ENCODE measurements at regions not wholly inside any gene's neighbourhood (a gene's known extent, or its start where the extent isn't known, plus 50 kb on each side); places are given as distances from the start of the nearest gene placed in this dataset.

- ChIA-PET POLR2A (no interaction called here), CTCF (no interaction called here)
- no peaks in the 10 kb centered on the region for H3K27me3 Mint-ChIP-seq
- ATAC-seq (ENCODE audit: low read depth) (no peak), DNase-seq (no peak)
- peaks cover 3% of the 10 kb centered on the region for H3K36me3 Mint-ChIP-seq (ENCODE audit: low read depth)
- H3K27ac Mint-ChIP-seq = no peak overlapping the region
- H3K9me3 Mint-ChIP-seq = no peaks in the 10 kb centered on the region
- intact Hi-C loops (cut with micrococcal nuclease) = loop anchor here (10.0 kb wide), 1 partner anchor 1589 kb away; a partner anchor contains a TSS
- no peak overlapping the region for H3K4me3 Mint-ChIP-seq
- peaks cover 20% of the 10 kb centered on the region for H3K4me1 Mint-ChIP-seq
- no peak for TF ChIP-seq CTCF (IDR thresholded peaks at IDR 0.05)
Measured at GRCh38 chr6:26246058-26246457, 118.9 kb upstream of the BTN3A2 start.

GRCh38 chr6:26246553-26246952, 118.4 kb upstream of the BTN3A2 start:
- no peak for DNase-seq
- ChIA-PET CTCF (no interaction called here), POLR2A (interaction anchor here (0.9 kb wide), 3 partner anchors 13 to 122 kb away, joined by 3 to 4 read pairs (median 4); a partner anchor contains a TSS)
- Mint-ChIP-seq H3K4me3 (no peak overlapping the region), H3K9me3 (peaks cover 3% of the 10 kb centered on the region), H3K27me3 (no peaks in the 10 kb centered on the region), H3K4me1 (peaks cover 21% of the 10 kb centered on the region), H3K27ac (no peak overlapping the region), H3K36me3 (ENCODE audit: low read depth) (peaks cover 8% of the 10 kb centered on the region)
- intact Hi-C loops (cut with micrococcal nuclease) = loop anchor here (10.0 kb wide), 1 partner anchor 1588 kb away; a partner anchor contains a TSS
- no peak for TF ChIP-seq CTCF (IDR thresholded peaks at IDR 0.05)
- ATAC-seq (ENCODE audit: low read depth) = no peak

- peak; percentile 23 for ATAC-seq (ENCODE audit: low read depth)
- Mint-ChIP-seq H3K4me1 (peaks cover 36% of the 10 kb centered on the region), H3K27me3 (no peaks in the 10 kb centered on the region), H3K9me3 (peaks cover 3% of the 10 kb centered on the region), H3K27ac (peak overlapping the region; percentile 90), H3K4me3 (peak overlapping the region; percentile 94), H3K36me3 (ENCODE audit: low read depth) (peaks cover 11% of the 10 kb centered on the region)
- ChIA-PET POLR2A (interaction anchor here (0.6 to 4.9 kb wide), 17 partner anchors 8 to 1644 kb away, joined by 3 to 158 read pairs (median 15); a partner anchor contains a TSS), CTCF (interaction anchor here (0.6 to 3.6 kb wide), 5 partner anchors 9 to 61 kb away, joined by 3 to 23 read pairs (median 4); a partner anchor contains a TSS)
- intact Hi-C loops (cut with micrococcal nuclease) = loop anchor here (10.0 kb wide), 1 partner anchor 1585 kb away; a partner anchor contains a TSS
- no peak for TF ChIP-seq CTCF (IDR thresholded peaks at IDR 0.05)
- DNase-seq = no peak
Measured at GRCh38 chr6:26249707-26249956, 115.4 kb upstream of the BTN3A2 start.

- H3K36me3 Mint-ChIP-seq (ENCODE audit: low read depth) = peaks cover 11% of the 10 kb centered on the region
- DNase-seq (peak; percentile 57), ATAC-seq (ENCODE audit: low read depth) (peak; percentile 63)
- no peak for TF ChIP-seq CTCF (IDR thresholded peaks at IDR 0.05)
- ChIA-PET POLR2A (interaction anchor here (0.6 to 4.9 kb wide), 26 partner anchors 8 to 1643 kb away, joined by 3 to 158 read pairs (median 8); a partner anchor contains a TSS), CTCF (interaction anchor here (0.7 to 3.6 kb wide), 7 partner anchors 9 to 62 kb away, joined by 3 to 23 read pairs (median 4); a partner anchor contains a TSS)
- peaks cover 36% of the 10 kb centered on the region for H3K4me1 Mint-ChIP-seq
- H3K9me3 Mint-ChIP-seq = peaks cover 3% of the 10 kb centered on the region
- intact Hi-C loops (cut with micrococcal nuclease) = loop anchor here (1.0 to 10.0 kb wide), 9 partner anchors 10 to 1585 kb away; a partner anchor contains a TSS
- H3K27ac Mint-ChIP-seq = peak overlapping the region; percentile 90
- H3K4me3 Mint-ChIP-seq = peak overlapping the region; percentile 94
- H3K27me3 Mint-ChIP-seq = no peaks in the 10 kb centered on the region
Measured at GRCh38 chr6:26249957-26250697, 114.9 kb upstream of the BTN3A2 start.

- ChIA-PET CTCF (interaction anchor here (0.7 to 3.6 kb wide), 5 partner anchors 16 to 45 kb away, joined by 3 to 23 read pairs (median 9); a partner anchor contains a TSS), POLR2A (interaction anchor here (0.6 to 4.9 kb wide), 27 partner anchors 9 to 1643 kb away, joined by 3 to 158 read pairs (median 9); a partner anchor contains a TSS)
- Mint-ChIP-seq H3K4me3 (peak overlapping the region; percentile 94), H3K4me1 (peaks cover 36% of the 10 kb centered on the region), H3K36me3 (ENCODE audit: low read depth) (peaks cover 11% of the 10 kb centered on the region), H3K9me3 (peaks cover 3% of the 10 kb centered on the region), H3K27me3 (no peaks in the 10 kb centered on the region), H3K27ac (peak overlapping the region; percentile 90)
- DNase-seq (no peak), ATAC-seq (ENCODE audit: low read depth) (no peak)
- no peak for TF ChIP-seq CTCF (IDR thresholded peaks at IDR 0.05)
- intact Hi-C loops (cut with micrococcal nuclease) = loop anchor here (1.0 to 2.0 kb wide), 9 partner anchors 10 to 75 kb away; a partner anchor contains a TSS
Measured at GRCh38 chr6:26250698-26251044, 114.3 kb upstream of the BTN3A2 start.
